NCI-H446 treated with DMSO at 0.1 percent for 48 hours (cell line): ENCODE measurements at regions not wholly inside any gene's neighbourhood (a gene's known extent, or its start where the extent isn't known, plus 50 kb on each side); places are given as distances from the start of the nearest gene placed in this dataset.
"Not testable (repeated sequence)": the region's sequence is repeated elsewhere in the genome, so short reads cannot be mapped to it uniquely, and the experiment has no call there.

Experiments used
- DNase-seq: peaks from one replicate; lab custom pipeline; 2025; lab: John Stamatoyannopoulos, UW

- DNase-seq: no peak
Measured at GRCh38 chr7:106749165-106749564, 88.2 kb upstream of the CCDC71L start.

- DNase-seq: no peak
Measured at GRCh38 chr7:106750773-106751172, 89.8 kb upstream of the CCDC71L start.

GRCh38 chr7:106752367-106752766 lies 91.4 kb upstream of the CCDC71L start:
- DNase-seq: no peak

- not testable (repeated sequence) for DNase-seq
Measured at GRCh38 chr7:106755024-106755423, 94.1 kb upstream of the CCDC71L start.

- no peak for DNase-seq
Measured at GRCh38 chr7:106755641-106756040, 94.7 kb upstream of the CCDC71L start.

GRCh38 chr7:106756071-106756470 lies 95.1 kb upstream of the CCDC71L start:
- DNase-seq: no peak

GRCh38 chr7:106756884-106757283 lies 95.9 kb upstream of the CCDC71L start:
- no peak for DNase-seq

- DNase-seq: peak; percentile 45
Measured at GRCh38 chr7:106757846-106758245, 96.9 kb upstream of the CCDC71L start.

GRCh38 chr7:106762845-106763244 lies 101.9 kb upstream of the CCDC71L start:
- DNase-seq: not testable (repeated sequence)

GRCh38 chr7:106763717-106764116 lies 101.4 kb upstream of the PIK3CG start:
- DNase-seq: no peak

GRCh38 chr7:106765727-106766355 lies 99.2 kb upstream of the PIK3CG start:
- DNase-seq: no peak

GRCh38 chr7:106766551-106766950 lies 98.5 kb upstream of the PIK3CG start:
- DNase-seq: no peak

- no peak for DNase-seq
Measured at GRCh38 chr7:106767078-106767477, 98.0 kb upstream of the PIK3CG start.

GRCh38 chr7:106767498-106768323 lies 97.4 kb upstream of the PIK3CG start:
- no peak for DNase-seq

GRCh38 chr7:106768324-106768751 lies 96.7 kb upstream of the PIK3CG start:
- DNase-seq: no peak

- DNase-seq: no peak
Measured at GRCh38 chr7:106770191-106770590, 94.9 kb upstream of the PIK3CG start.

GRCh38 chr7:106772655-106773108 lies 92.4 kb upstream of the PIK3CG start:
- DNase-seq: no peak

- no peak for DNase-seq
Measured at GRCh38 chr7:106773228-106773627, 91.9 kb upstream of the PIK3CG start.

GRCh38 chr7:106773721-106774120 lies 91.4 kb upstream of the PIK3CG start:
- no peak for DNase-seq

- no peak for DNase-seq
Measured at GRCh38 chr7:106774213-106774767, 90.8 kb upstream of the PIK3CG start.

GRCh38 chr7:106774768-106775551 lies 90.1 kb upstream of the PIK3CG start:
- DNase-seq: no peak

- no peak for DNase-seq
Measured at GRCh38 chr7:106775552-106775936, 89.5 kb upstream of the PIK3CG start.
